ENCODE measurements at regions not wholly inside any gene's neighbourhood (a gene's known extent, or its start where the extent isn't known, plus 50 kb on each side); places are given as distances from the start of the nearest gene placed in this dataset.
"Not testable (repeated sequence)": the region's sequence is repeated elsewhere in the genome, so short reads cannot be mapped to it uniquely, and the experiment has no call there.

GRCh38 chr7:145916776-145917175 is 199.8 kb upstream of the CNTNAP2 start:
- no peak for DNase-seq

GRCh38 chr7:145915679-145916078 is 200.9 kb upstream of the CNTNAP2 start:
- DNase-seq: no peak

GRCh38 chr7:145909991-145910513 is 206.5 kb upstream of the CNTNAP2 start:
- DNase-seq: no peak

- DNase-seq: no peak
Measured at GRCh38 chr7:145903658-145904057, 212.9 kb upstream of the CNTNAP2 start.

- no peak for DNase-seq
Measured at GRCh38 chr7:145902123-145902522, 214.5 kb upstream of the CNTNAP2 start.

GRCh38 chr7:145899938-145900337 is 216.7 kb upstream of the CNTNAP2 start:
- no peak for DNase-seq

GRCh38 chr7:145893925-145894535 is 222.6 kb upstream of the CNTNAP2 start:
- no peak for DNase-seq

GRCh38 chr7:145884716-145885514 is 231.7 kb upstream of the CNTNAP2 start:
- DNase-seq: no peak

DNA sequence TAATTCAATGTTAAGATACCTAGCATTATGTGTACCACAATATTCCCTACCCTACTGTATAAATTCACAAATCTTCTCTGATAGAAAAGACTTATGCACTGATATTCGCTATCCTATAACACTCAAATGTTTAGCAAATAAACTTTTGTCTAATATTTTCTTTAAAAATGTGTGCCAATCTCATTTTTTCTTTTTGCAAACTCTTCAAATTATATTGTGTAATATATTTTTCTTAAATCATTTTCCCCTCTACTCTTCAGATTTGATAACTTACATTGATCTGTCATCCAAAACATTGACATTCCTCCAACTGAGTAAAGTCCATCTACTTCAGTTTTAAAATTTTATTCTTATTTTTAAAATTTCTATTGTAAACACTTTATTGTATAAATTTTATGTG is 240.2 kb upstream of the CNTNAP2 start:
- no peak for DNase-seq

GRCh38 chr7:145875267-145875666 is 241.3 kb upstream of the CNTNAP2 start:
- no peak for DNase-seq

- no peak for DNase-seq
Measured at GRCh38 chr7:145868935-145869334, 247.7 kb upstream of the CNTNAP2 start.

DNA sequence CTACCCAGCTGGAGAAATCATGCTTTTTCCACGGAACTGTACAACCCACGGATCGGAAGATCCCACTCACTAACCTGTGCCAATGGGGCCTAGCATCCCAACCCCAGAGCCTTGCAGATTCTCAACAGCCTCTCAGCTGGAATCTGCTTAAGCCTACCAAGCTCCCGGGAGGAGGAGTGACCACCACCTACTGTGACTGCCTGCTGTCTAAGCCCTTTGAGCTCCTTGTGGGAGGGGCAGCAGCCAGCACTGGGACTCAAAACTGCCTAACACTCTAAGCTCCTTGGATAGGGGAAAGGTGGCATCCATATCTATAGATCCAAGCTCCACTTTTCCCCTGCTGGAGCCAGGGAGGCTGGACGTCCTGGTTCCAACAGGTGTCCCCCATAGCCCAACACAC is 254.4 kb upstream of the CNTNAP2 start:
- no peak for DNase-seq

DNA sequence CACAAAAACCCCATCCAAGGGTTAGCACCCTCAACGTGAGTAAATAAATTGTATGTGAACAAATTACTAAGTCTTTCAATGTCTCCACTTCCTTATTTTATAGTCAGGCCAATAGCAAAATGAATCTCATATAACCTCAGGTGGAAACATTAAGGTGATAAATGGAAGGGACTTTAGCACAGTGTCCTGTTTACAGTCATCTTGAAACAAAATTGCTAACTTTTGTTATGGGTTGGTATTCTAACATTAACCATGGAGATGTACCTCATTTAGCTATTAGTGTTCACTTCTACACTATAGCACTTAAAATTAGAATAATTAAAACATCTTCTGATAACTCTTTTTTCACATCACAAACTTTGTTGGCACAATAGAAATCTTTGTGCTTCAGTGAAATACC is 255.8 kb upstream of the CNTNAP2 start:
- DNase-seq: no peak

DNA sequence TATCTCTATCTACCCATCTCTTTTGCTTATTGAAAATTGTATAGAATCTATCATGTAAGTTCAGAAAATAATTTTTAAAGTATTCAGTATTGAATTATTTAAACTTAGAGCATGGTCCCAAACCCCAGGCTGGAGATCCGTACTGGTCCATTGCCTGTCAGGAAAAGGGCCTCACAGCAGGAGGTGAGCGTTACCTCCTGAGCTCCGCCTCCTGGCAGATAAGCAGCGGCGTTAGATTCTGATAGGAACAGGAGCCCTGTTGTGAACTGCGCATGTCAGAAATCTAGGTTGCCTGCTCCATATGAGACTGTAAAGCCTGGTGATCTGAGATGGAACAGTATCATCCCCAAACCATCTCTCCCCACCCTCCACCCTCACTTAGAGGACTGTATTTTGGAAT is 266.0 kb upstream of the CNTNAP2 start:
- no peak for DNase-seq

- no peak for DNase-seq
Measured at GRCh38 chr7:145848691-145849090, 267.9 kb upstream of the CNTNAP2 start.

GRCh38 chr7:145845345-145845744 is 271.3 kb upstream of the CNTNAP2 start:
- no peak for DNase-seq

DNA sequence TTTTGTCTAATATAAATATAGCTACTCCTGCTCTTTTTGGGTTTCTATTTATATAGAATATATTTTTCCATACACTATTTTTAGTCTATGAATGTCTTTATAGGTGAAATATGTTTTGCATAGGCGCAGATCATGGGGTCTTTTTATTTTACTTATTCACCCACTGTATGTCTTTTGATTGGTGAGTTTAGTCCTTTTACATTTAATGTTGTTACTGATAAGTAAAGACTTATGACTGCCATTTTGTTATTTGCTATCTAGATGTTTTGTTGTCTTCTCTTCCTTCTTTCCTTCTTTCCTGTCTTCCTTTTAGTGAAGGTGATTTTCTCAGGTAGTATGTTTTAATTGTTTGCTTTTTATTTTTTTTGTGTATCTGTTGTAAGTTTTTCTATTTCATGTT is 276.8 kb upstream of the CNTNAP2 start:
- no peak for DNase-seq

DNA sequence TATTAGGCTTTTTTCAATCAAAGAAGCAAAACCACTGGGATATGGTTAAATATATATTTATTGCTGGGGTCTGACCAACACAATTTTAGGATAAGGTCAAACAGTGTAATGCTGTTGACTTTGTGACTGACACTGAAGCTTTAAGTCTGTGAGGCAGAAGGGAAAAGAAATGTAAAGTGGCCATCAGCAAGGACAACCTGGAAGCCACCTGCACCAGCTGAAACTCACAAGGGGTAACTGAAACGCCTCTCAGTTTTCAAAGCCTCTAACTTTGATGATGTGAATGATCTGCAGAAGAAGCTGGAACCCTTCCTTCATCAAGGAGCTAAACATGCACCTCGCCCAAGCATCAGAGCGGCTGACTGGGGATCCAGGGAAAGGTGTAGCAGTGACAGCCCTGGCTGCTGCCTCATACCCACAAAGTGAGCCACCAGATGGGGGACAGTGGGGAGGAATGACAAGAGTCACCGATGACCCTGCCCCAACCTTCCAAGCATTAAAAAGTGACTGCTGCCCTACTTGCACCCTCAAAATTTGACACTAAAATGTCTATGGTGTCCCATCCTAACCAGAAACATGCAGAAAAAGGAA is 284.9 kb upstream of the CNTNAP2 start:
- DNase-seq: no peak

GRCh38 chr7:145817687-145818086 is 298.9 kb upstream of the CNTNAP2 start:
- no peak for DNase-seq

- DNase-seq: no peak
Measured at GRCh38 chr7:145812218-145812617, 304.4 kb upstream of the CNTNAP2 start.

DNA sequence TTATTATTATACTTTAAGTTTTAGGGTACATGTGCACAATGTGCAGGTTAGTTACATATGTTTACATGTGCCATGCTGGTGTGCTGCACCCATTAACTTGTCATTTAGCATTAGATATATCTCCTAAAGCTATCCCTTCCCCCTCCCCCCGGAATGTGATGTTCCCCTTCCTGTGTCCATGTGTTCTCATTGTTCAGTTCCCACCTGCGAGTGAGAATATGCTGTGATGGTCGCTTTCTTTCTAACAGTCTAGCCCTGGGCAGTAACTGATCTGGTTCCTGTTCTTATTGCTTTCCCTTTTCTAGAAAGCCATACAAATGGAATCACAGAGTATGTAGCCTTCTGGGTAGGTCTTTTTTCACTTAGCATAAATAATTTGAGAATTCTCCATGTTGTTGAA is 311.1 kb upstream of the CNTNAP2 start:
- DNase-seq: not testable (repeated sequence)

- DNase-seq: no peak
Measured at GRCh38 chr7:145797507-145797906, 319.1 kb upstream of the CNTNAP2 start.

DNA sequence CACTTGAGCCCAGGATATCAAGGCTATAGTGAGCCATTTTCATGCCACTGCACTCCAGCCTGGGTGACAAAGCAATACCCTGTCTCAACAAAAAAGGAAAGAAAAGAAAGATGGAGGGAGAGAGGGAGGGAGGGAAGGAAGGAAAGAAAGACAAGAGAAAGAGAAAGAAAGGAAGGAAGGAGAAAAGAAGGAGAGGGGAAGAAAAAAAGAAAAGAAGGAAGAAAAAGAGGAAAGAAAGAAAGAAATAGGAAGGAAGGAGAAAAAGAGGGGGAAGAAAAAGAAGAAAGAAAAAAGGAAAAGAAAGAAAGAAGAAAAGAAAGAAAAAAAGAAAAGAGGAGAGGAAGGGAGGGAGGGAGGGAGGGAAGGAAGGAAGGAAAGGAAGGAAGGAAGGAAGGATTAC is 321.5 kb upstream of the CNTNAP2 start:
- no peak for DNase-seq
